ENCODE measurements at regions not wholly inside any gene's neighbourhood (a gene's known extent, or its start where the extent isn't known, plus 50 kb on each side); places are given as distances from the start of the nearest gene placed in this dataset.

- no peak for TF ChIP-seq SIN3A (IDR thresholded peaks at IDR 0.05; ENCODE audit: borderline replicate concordance, insufficient read depth, low read length)
- TF ChIP-seq POLR2AphosphoS5 (IDR thresholded peaks at IDR 0.05; ENCODE audit: low read depth, low read length): no peak
- TF ChIP-seq REST (IDR thresholded peaks at IDR 0.05; ENCODE audit: insufficient read depth in 1 of 2, low read depth in 2 of 2, low read length in 2 of 2): no peak
- TF ChIP-seq TAF1 (IDR thresholded peaks at IDR 0.05; ENCODE audit: borderline replicate concordance, insufficient read depth, low read length): no peak
- no peak for TF ChIP-seq FOXP2 (optimal IDR thresholded peaks at IDR 0.05; ENCODE audit: borderline replicate concordance, extremely low read depth, extremely low read length, insufficient read depth)
Observed at GRCh38 chr3:118127992-118128391, 906.7 kb downstream of the IGSF11 start.

- TF ChIP-seq TAF1 (IDR thresholded peaks at IDR 0.05; ENCODE audit: borderline replicate concordance, insufficient read depth, low read length) (no peak), FOXP2 (optimal IDR thresholded peaks at IDR 0.05; ENCODE audit: borderline replicate concordance, extremely low read depth, extremely low read length, insufficient read depth) (no peak), REST (IDR thresholded peaks at IDR 0.05; ENCODE audit: insufficient read depth in 1 of 2, low read depth in 2 of 2, low read length in 2 of 2) (no peak), POLR2AphosphoS5 (IDR thresholded peaks at IDR 0.05; ENCODE audit: low read depth, low read length) (no peak), SIN3A (IDR thresholded peaks at IDR 0.05; ENCODE audit: borderline replicate concordance, insufficient read depth, low read length) (no peak)
Observed at GRCh38 chr3:118128886-118129285, 905.8 kb downstream of the IGSF11 start.

- TF ChIP-seq SIN3A (IDR thresholded peaks at IDR 0.05; ENCODE audit: borderline replicate concordance, insufficient read depth, low read length): no peak
Observed at GRCh38 chr3:118137778-118138177, 896.9 kb downstream of the IGSF11 start.

GRCh38 chr3:118144919-118145318 lies 889.7 kb downstream of the IGSF11 start:
- TF ChIP-seq SIN3A (IDR thresholded peaks at IDR 0.05; ENCODE audit: borderline replicate concordance, insufficient read depth, low read length) (no peak), TAF1 (IDR thresholded peaks at IDR 0.05; ENCODE audit: borderline replicate concordance, insufficient read depth, low read length) (no peak)

- TF ChIP-seq FOXP2 (optimal IDR thresholded peaks at IDR 0.05; ENCODE audit: borderline replicate concordance, extremely low read depth, extremely low read length, insufficient read depth) (no peak), SIN3A (IDR thresholded peaks at IDR 0.05; ENCODE audit: borderline replicate concordance, insufficient read depth, low read length) (no peak), POLR2AphosphoS5 (IDR thresholded peaks at IDR 0.05; ENCODE audit: low read depth, low read length) (no peak), TAF1 (IDR thresholded peaks at IDR 0.05; ENCODE audit: borderline replicate concordance, insufficient read depth, low read length) (no peak)
Observed at GRCh38 chr3:118146658-118147375, 887.8 kb downstream of the IGSF11 start.

- TF ChIP-seq SIN3A (IDR thresholded peaks at IDR 0.05; ENCODE audit: borderline replicate concordance, insufficient read depth, low read length) (no peak), POLR2AphosphoS5 (IDR thresholded peaks at IDR 0.05; ENCODE audit: low read depth, low read length) (no peak)
Observed at GRCh38 chr3:118151164-118151563, 883.5 kb downstream of the IGSF11 start.

- TF ChIP-seq POLR2AphosphoS5 (IDR thresholded peaks at IDR 0.05; ENCODE audit: low read depth, low read length) (no peak), REST (IDR thresholded peaks at IDR 0.05; ENCODE audit: insufficient read depth in 1 of 2, low read depth in 2 of 2, low read length in 2 of 2) (no peak), FOXP2 (optimal IDR thresholded peaks at IDR 0.05; ENCODE audit: borderline replicate concordance, extremely low read depth, extremely low read length, insufficient read depth) (no peak), TAF1 (IDR thresholded peaks at IDR 0.05; ENCODE audit: borderline replicate concordance, insufficient read depth, low read length) (no peak), SIN3A (IDR thresholded peaks at IDR 0.05; ENCODE audit: borderline replicate concordance, insufficient read depth, low read length) (no peak)
Observed at GRCh38 chr3:118165413-118165812, 869.2 kb downstream of the IGSF11 start.

Data from PFSK-1 (cell line).